ENCODE measurements at regions not wholly inside any gene's neighbourhood (a gene's known extent, or its start where the extent isn't known, plus 50 kb on each side); places are given as distances from the start of the nearest gene placed in this dataset.

GRCh38 chr17:33949100-33949499, 306.0 kb upstream of the CCL2 start:
- TF ChIP-seq TEAD4 (IDR thresholded peaks at IDR 0.05) (no peak), RAD21 (IDR thresholded peaks at IDR 0.05; ENCODE audit: low read depth) (peak; percentile 31; the same call in 1 of the 2 replicates), CEBPB (IDR thresholded peaks at IDR 0.05) (no peak), REST (IDR thresholded peaks at IDR 0.05; ENCODE audit: low read depth) (no peak), TAF1 (IDR thresholded peaks at IDR 0.05; ENCODE audit: low read depth) (no peak), USF1 (IDR thresholded peaks at IDR 0.05) (no peak)

- TF ChIP-seq CREB1 (IDR thresholded peaks at IDR 0.05; ENCODE audit: low read depth): no peak
Observed at GRCh38 chr17:33950061-33950460, 305.0 kb upstream of the CCL2 start.

GRCh38 chr17:33952425-33952824, 302.7 kb upstream of the CCL2 start:
- TF ChIP-seq RAD21 (IDR thresholded peaks at IDR 0.05; ENCODE audit: low read depth): no peak
- no peak for TF ChIP-seq EGR1 (IDR thresholded peaks at IDR 0.05)
- no peak for TF ChIP-seq REST (IDR thresholded peaks at IDR 0.05; ENCODE audit: low read depth)
- no peak for TF ChIP-seq NFIC (IDR thresholded peaks at IDR 0.05)
- TF ChIP-seq USF1 (IDR thresholded peaks at IDR 0.05): no peak
- TF ChIP-seq YY1 (IDR thresholded peaks at IDR 0.05; ENCODE audit: low read depth): no peak
- TF ChIP-seq TAF1 (IDR thresholded peaks at IDR 0.05; ENCODE audit: low read depth): no peak
- no peak for TF ChIP-seq CREB1 (IDR thresholded peaks at IDR 0.05; ENCODE audit: low read depth)
- no peak for TF ChIP-seq MAX (IDR thresholded peaks at IDR 0.05)
- no peak for TF ChIP-seq CEBPB (IDR thresholded peaks at IDR 0.05)

- TF ChIP-seq EGR1 (IDR thresholded peaks at IDR 0.05): no peak
- TF ChIP-seq EP300 (IDR thresholded peaks at IDR 0.05; ENCODE audit: borderline replicate concordance): no peak
- TF ChIP-seq CEBPB (IDR thresholded peaks at IDR 0.05): no peak
- TF ChIP-seq YY1 (IDR thresholded peaks at IDR 0.05; ENCODE audit: low read depth): no peak
- TF ChIP-seq ZBTB7A (IDR thresholded peaks at IDR 0.05; ENCODE audit: low read depth): no peak
- TF ChIP-seq MAX (IDR thresholded peaks at IDR 0.05): no peak
- TF ChIP-seq RAD21 (IDR thresholded peaks at IDR 0.05; ENCODE audit: low read depth): no peak
- TF ChIP-seq NFIC (IDR thresholded peaks at IDR 0.05): no peak
- no peak for TF ChIP-seq TCF12 (IDR thresholded peaks at IDR 0.05; ENCODE audit: low read depth)
- TF ChIP-seq FOXM1 (IDR thresholded peaks at IDR 0.05; ENCODE audit: borderline replicate concordance, low read depth): no peak
- no peak for TF ChIP-seq USF1 (IDR thresholded peaks at IDR 0.05)
- no peak for TF ChIP-seq CREB1 (IDR thresholded peaks at IDR 0.05; ENCODE audit: low read depth)
- no peak for TF ChIP-seq TEAD4 (IDR thresholded peaks at IDR 0.05)
- no peak for TF ChIP-seq TAF1 (IDR thresholded peaks at IDR 0.05; ENCODE audit: low read depth)
- TF ChIP-seq REST (IDR thresholded peaks at IDR 0.05; ENCODE audit: low read depth): no peak
Observed at GRCh38 chr17:33954597-33954996, 300.5 kb upstream of the CCL2 start.

- TF ChIP-seq MAX (IDR thresholded peaks at IDR 0.05): no peak
- TF ChIP-seq NFIC (IDR thresholded peaks at IDR 0.05): no peak
- TF ChIP-seq EP300 (IDR thresholded peaks at IDR 0.05; ENCODE audit: borderline replicate concordance): no peak
Observed at GRCh38 chr17:33955461-33955860, 299.6 kb upstream of the CCL2 start.

All from Ishikawa (cell line).